B cell (primary cell): ENCODE measurements at regions not wholly inside any gene's neighbourhood (a gene's known extent, or its start where the extent isn't known, plus 50 kb on each side); places are given as distances from the start of the nearest gene placed in this dataset.

Experiments
- ATAC-seq: fragments of 200-7000 bp; cut with Tn5 transposase; one replicate; pipeline ENCODE4 v1.10.0; 2021; ENCODE audit warnings: low read depth, mild to moderate bottlenecking, moderate number of reproducible peaks, moderate library complexity
- CTCF ChIA-PET: fragments of 350-600 bp; sonication (Branson Sonifier 250); formaldehyde crosslinking; loops from one replicate; lab custom pipeline; 2021; ENCODE audit warnings: antibody characterized with exemption, inconsistent platforms; lab: Charles Lee
- POLR2A ChIA-PET: fragments of 350-600 bp; sonication (Branson Sonifier 250); formaldehyde crosslinking; loops from one replicate; lab custom pipeline; 2021; ENCODE audit warnings: antibody characterized with exemption; lab: Charles Lee
- DNase-seq: peaks from one replicate; pipeline ENCODE4 v3.0.0; 2013
- H2AFZ ChIP-seq: 2 replicates; pipeline ENCODE4 v1.6.1; 2012; ENCODE audit warnings: mild to moderate bottlenecking, low read depth, low read length; ENCODE audit not compliant: insufficient read depth, poor library complexity, severe bottlenecking
- H3K27ac ChIP-seq, 2 donors: 1 replicate in 1 of 2; 2 replicates in 1 of 2; pipeline ENCODE4 v1.5.1; 2012 to 2013; ENCODE audit warnings: low read length in 2 of 2, mild to moderate bottlenecking in 2 of 2, moderate library complexity in 1 of 2
- H3K27me3 ChIP-seq, 4 experiments: fragments of 200-600 bp in 1 of 4; sonication (generic) in 1 of 4; replicated peaks in 1 of 4; 1 replicate in 2 of 4; 2 replicates in 2 of 4; pipeline versions ENCODE4 v1.6.1 to v1.7.0; 2013 to 2016; ENCODE audit warnings: low read length in 3 of 4, mild to moderate bottlenecking in 2 of 4, mixed read lengths in 1 of 4, moderate library complexity in 1 of 4; ENCODE audit not compliant: insufficient read depth in 4 of 4, control insufficient read depth in 3 of 4; ENCODE audit errors: control extremely low read depth in 1 of 4
- H3K36me3 ChIP-seq, 2 experiments: replicated peaks in 1 of 2; 1 replicate in 1 of 2; 2 replicates in 1 of 2; pipeline versions ENCODE4 v1.6.1 to v1.7.1; 2013; ENCODE audit warnings: low read length in 1 of 2; ENCODE audit not compliant: insufficient read depth in 2 of 2, control insufficient read depth in 1 of 2; ENCODE audit errors: control extremely low read depth in 1 of 2, extremely low read depth in 1 of 2
- H3K4me1 ChIP-seq, 2 donors: fragments of 200-600 bp in 1 of 2; sonication (generic) in 1 of 2; 1 replicate in 1 of 2; 2 replicates in 1 of 2; pipeline versions ENCODE4 v1.5.1 to v1.6.1; 2013 to 2017; ENCODE audit warnings: low read length in 2 of 2; ENCODE audit not compliant: control insufficient read depth in 2 of 2, insufficient read depth in 2 of 2
- H3K4me2 ChIP-seq: replicated peaks from 2 replicates; pipeline ENCODE3; 2012; ENCODE audit warnings: mild to moderate bottlenecking, low read depth, low read length; ENCODE audit not compliant: poor library complexity, severe bottlenecking
- H3K4me3 ChIP-seq, 5 experiments: fragments of 200-600 bp in 1 of 5; sonication (generic) in 1 of 5; 1 replicate in 3 of 5; 2 replicates in 2 of 5; pipeline versions ENCODE4 v1.5.1 to v1.7.0; 2011 to 2016; ENCODE audit warnings: low read length in 4 of 5, mild to moderate bottlenecking in 4 of 5, low read depth in 2 of 5, control low read depth in 1 of 5, moderate library complexity in 1 of 5; ENCODE audit not compliant: insufficient read depth in 1 of 5; ENCODE audit errors: control extremely low read depth in 1 of 5, extremely low read depth in 1 of 5
- H3K79me2 ChIP-seq: fragments of 200-600 bp; sonication (generic); one replicate; pipeline ENCODE4 v1.6.0; 2016; ENCODE audit warnings: low read length; ENCODE audit not compliant: control insufficient read depth, insufficient read depth
- H3K9ac ChIP-seq: fragments of 200-600 bp; sonication (generic); 2 replicates; pipeline ENCODE4 v1.6.1; 2017; ENCODE audit warnings: mild to moderate bottlenecking, low read length, moderate library complexity
- H3K9me3 ChIP-seq, 3 donors: one replicate each; pipeline versions ENCODE4 v1.6.1 to v1.7.1; 2013; ENCODE audit warnings: low read length in 2 of 3; ENCODE audit not compliant: control insufficient read depth in 2 of 3, insufficient read depth in 1 of 3; ENCODE audit errors: control extremely low read depth in 1 of 3
- H4K20me1 ChIP-seq: 2 replicates; pipeline ENCODE4 v1.6.0; 2012; ENCODE audit warnings: mild to moderate bottlenecking, low read length; ENCODE audit not compliant: insufficient read depth, control insufficient read depth, poor library complexity, severe bottlenecking
- H3K27ac Mint-ChIP-seq: one replicate; pipeline ENCODE4 v1.8.0; 2021; ENCODE audit warnings: mixed read lengths
- H3K27me3 Mint-ChIP-seq: one replicate; pipeline ENCODE4 v1.8.0; 2021; ENCODE audit warnings: mixed read lengths
- H3K4me1 Mint-ChIP-seq: one replicate; pipeline ENCODE4 v1.8.0; 2021; ENCODE audit warnings: mixed read lengths
- H3K4me3 Mint-ChIP-seq: one replicate; pipeline ENCODE4 v1.8.0; 2021; ENCODE audit warnings: mixed read lengths
- H3K9me3 Mint-ChIP-seq: one replicate; pipeline ENCODE4 v1.8.0; 2022; ENCODE audit warnings: mixed read lengths; ENCODE audit not compliant: insufficient read depth
- EZH2 ChIP-seq: IDR thresholded peaks from 2 replicates; pipeline ENCODE4 v1.6.1; 2012; ENCODE audit warnings: borderline replicate concordance, low read depth, mild to moderate bottlenecking, moderate library complexity, low read length; ENCODE audit not compliant: insufficient read depth, poor library complexity, severe bottlenecking
- WGBS: methylation state at CpG from one replicate; pipeline ENCODE4 v1.1.5; 2013; ENCODE audit warnings: missing lambda C conversion rate; ENCODE audit not compliant: insufficient coverage; 5-methylcytosine and 5-hydroxymethylcytosine counted together
- intact Hi-C: fragments of 100-400 bp; cut with micrococcal nuclease; formaldehyde crosslinking; loops from one replicate; pipeline ENCODE4 v1.10.0; 2022
- TF ChIP-seq, protein P1 (sequence below): fragments of 200-600 bp; IDR thresholded peaks from one replicate; pipeline ENCODE4 v1.8.0; 2022; ENCODE audit warnings: antibody characterized with exemption, mild to moderate bottlenecking

DNA sequence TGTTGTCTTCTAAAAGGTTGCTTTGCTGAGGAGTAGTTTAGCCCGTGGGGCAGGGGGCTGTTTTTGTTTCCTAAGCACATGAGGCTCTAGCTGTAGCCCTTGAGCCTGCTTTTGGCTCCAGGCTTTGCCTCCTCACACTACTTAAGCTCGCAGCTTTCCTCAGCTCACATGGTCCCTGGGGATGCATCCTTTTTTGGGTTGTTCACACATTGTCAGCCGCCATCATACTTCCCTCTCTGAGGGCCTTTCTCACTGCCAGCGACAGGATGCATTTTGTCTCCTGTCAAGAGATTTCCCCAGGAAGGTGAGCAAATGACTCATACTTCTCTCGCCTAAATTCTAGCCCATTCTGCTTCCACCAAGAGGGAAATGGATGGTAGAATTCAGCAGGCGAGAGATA is 279.5 kb upstream of the PKDCC start:
- H3K79me2 ChIP-seq = no peaks in the 10 kb centered on the region
- intact Hi-C loops = no loop called here
- H3K27me3 Mint-ChIP-seq = peaks cover 20% of the 10 kb centered on the region
- H3K27me3 ChIP-seq = no peaks in the 10 kb centered on the region
- no peak overlapping the region for H3K4me3 ChIP-seq
- H3K9me3 ChIP-seq = no peaks in the 10 kb centered on the region
- no peaks in the 10 kb centered on the region for H3K4me1 Mint-ChIP-seq
- DNase-seq (no peak), ATAC-seq (no peak)
- H3K4me2 ChIP-seq = no peak overlapping the region
- H2AFZ ChIP-seq = no peak overlapping the region
- H3K36me3 ChIP-seq = no peaks in the 10 kb centered on the region
- H4K20me1 ChIP-seq = no peaks in the 10 kb centered on the region
- H3K4me1 ChIP-seq = no peaks in the 10 kb centered on the region
- no peak overlapping the region for H3K27ac ChIP-seq
- WGBS = 14% methylated on average over 2 of the region's 6 CpGs
- H3K9ac ChIP-seq = no peak overlapping the region
- CTCF ChIA-PET = no interaction called here
- no peak for TF ChIP-seq EZH2
- TF ChIP-seq, protein P1, sequence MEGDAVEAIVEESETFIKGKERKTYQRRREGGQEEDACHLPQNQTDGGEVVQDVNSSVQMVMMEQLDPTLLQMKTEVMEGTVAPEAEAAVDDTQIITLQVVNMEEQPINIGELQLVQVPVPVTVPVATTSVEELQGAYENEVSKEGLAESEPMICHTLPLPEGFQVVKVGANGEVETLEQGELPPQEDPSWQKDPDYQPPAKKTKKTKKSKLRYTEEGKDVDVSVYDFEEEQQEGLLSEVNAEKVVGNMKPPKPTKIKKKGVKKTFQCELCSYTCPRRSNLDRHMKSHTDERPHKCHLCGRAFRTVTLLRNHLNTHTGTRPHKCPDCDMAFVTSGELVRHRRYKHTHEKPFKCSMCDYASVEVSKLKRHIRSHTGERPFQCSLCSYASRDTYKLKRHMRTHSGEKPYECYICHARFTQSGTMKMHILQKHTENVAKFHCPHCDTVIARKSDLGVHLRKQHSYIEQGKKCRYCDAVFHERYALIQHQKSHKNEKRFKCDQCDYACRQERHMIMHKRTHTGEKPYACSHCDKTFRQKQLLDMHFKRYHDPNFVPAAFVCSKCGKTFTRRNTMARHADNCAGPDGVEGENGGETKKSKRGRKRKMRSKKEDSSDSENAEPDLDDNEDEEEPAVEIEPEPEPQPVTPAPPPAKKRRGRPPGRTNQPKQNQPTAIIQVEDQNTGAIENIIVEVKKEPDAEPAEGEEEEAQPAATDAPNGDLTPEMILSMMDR = no peak
- POLR2A ChIA-PET = no interaction called here
- no peak overlapping the region for H3K4me3 Mint-ChIP-seq
- no peak overlapping the region for H3K27ac Mint-ChIP-seq
- no peaks in the 10 kb centered on the region for H3K9me3 Mint-ChIP-seq

- ATAC-seq = no peak
- 88% methylated on average over 1 of the region's 1 CpG for WGBS
- CTCF ChIA-PET = interaction anchor here (1.9 kb wide), 1 partner anchor 10 kb away, joined by 6 read pairs; no protein-coding TSS in a partner anchor
Measured at GRCh38 chr2:41771710-41772109, 276.1 kb upstream of the PKDCC start.

More at GRCh38 chr2:41771710-41772109, 276.1 kb upstream of the PKDCC start:
- Histone ChIP-seq H4K20me1 (no peaks in the 10 kb centered on the region), H3K9me3 (no peaks in the 10 kb centered on the region), H3K27me3 (no peaks in the 10 kb centered on the region), H3K4me1 (no peaks in the 10 kb centered on the region), H3K4me2 (no peak overlapping the region), H3K79me2 (no peaks in the 10 kb centered on the region), H3K9ac (no peak overlapping the region), H3K4me3 (no peak overlapping the region), H3K27ac (no peak overlapping the region), H3K36me3 (no peaks in the 10 kb centered on the region), H2AFZ (no peak overlapping the region)
- Mint-ChIP-seq H3K27me3 (peaks cover 20% of the 10 kb centered on the region), H3K27ac (no peak overlapping the region), H3K9me3 (no peaks in the 10 kb centered on the region), H3K4me3 (no peak overlapping the region), H3K4me1 (no peaks in the 10 kb centered on the region)
- no peak for DNase-seq
- intact Hi-C loops = no loop called here
- POLR2A ChIA-PET = no interaction called here
- TF ChIP-seq, protein P1 = no peak
- no peak for TF ChIP-seq EZH2
